Fibroblast of the aortic adventitia (primary cell): ENCODE measurements at regions not wholly inside any gene's neighbourhood (a gene's known extent, or its start where the extent isn't known, plus 50 kb on each side); places are given as distances from the start of the nearest gene placed in this dataset.

Experiments used
- DNase-seq: peaks from one replicate; pipeline ENCODE4 v3.0.0-alpha.2; 2010; ENCODE audit warnings: low read depth
- H3K4me3 ChIP-seq: 2 replicates; pipeline ENCODE4 v1.5.1; 2011; ENCODE audit warnings: low read depth, mild to moderate bottlenecking, control low read depth, low read length, moderate library complexity
- CTCF ChIP-seq: IDR thresholded peaks from 2 replicates; pipeline ENCODE4 v1.5.1; 2011; ENCODE audit warnings: mild to moderate bottlenecking, low read length, control low read depth, inconsistent platforms; ENCODE audit not compliant: insufficient read depth

- no peak for TF ChIP-seq CTCF
- H3K4me3 ChIP-seq = no peak overlapping the region
- DNase-seq = no peak
Measured at GRCh38 chr1:29628190-29628589, 391.9 kb downstream of the PTPRU start.

- no peak overlapping the region for H3K4me3 ChIP-seq
- TF ChIP-seq CTCF = no peak
- no peak for DNase-seq
Measured at GRCh38 chr1:29626726-29627125, 390.4 kb downstream of the PTPRU start.

- no peak for TF ChIP-seq CTCF
- H3K4me3 ChIP-seq = no peak overlapping the region
- DNase-seq = no peak
Measured at GRCh38 chr1:29626066-29626465, 389.7 kb downstream of the PTPRU start.

- no peak for DNase-seq
- TF ChIP-seq CTCF = no peak
- no peak overlapping the region for H3K4me3 ChIP-seq
Measured at GRCh38 chr1:29625084-29625420, 388.7 kb downstream of the PTPRU start.

DNA sequence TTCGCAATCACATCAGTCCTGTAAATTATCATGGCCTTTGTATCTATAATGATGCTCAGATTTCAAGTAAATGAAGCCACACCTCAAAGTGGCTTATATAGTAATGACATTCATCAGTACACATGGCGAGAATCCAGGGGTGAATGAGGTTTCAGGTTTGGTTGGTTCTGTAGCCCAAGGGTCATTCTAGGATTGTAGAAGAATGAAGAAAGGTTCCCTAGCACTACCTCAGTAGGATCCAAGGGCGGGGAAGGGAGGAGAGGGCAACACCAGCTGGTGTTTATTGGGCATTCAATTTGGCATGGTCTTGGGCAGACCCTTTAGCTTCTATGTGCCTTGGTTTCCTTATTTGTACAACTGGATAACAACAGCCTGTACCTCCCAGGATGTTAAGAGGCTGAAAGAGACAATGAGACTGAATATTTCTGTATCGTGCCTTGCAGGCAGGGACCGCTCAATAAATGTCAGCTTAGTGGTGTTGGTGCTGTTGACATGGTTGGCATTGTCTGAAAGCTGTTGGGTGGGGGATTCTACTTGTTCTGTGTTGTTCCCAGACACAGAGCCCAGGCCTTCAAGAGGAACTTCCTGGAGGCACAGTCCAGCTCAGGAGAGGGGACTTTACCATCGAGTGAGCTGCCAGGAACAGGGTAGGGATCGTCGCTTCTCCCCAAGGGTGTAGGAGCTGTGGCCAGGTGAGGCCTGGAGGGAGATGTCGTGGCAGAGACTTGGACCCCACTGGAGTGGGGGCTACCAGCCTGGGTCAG, 388.2 kb downstream of the PTPRU start:
- no peak for TF ChIP-seq CTCF
- no peak overlapping the region for H3K4me3 ChIP-seq
- DNase-seq = no peak

DNA sequence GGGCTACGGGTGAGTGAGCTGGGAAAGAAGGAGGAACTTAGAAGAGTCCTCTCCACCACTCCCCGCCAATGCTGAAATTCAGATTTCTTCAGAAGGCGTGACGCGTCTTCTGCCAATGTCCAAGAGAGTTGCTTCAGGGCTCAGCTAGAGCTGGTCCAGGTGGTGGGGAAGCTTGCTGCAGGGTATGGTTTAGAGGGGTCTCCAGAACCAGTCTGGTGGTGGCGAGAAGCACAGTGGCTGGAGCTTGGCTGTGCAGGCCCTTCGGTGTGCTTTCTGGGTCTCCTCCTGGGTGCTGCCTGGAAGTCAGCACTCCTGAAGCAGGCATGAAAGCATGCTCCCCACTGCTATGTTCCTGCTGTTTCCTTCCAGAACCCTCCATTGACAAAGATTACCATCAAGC, 387.2 kb downstream of the PTPRU start:
- no peak for DNase-seq
- no peak overlapping the region for H3K4me3 ChIP-seq
- TF ChIP-seq CTCF = no peak
